ENCODE measurements at regions not wholly inside any gene's neighbourhood (a gene's known extent, or its start where the extent isn't known, plus 50 kb on each side); places are given as distances from the start of the nearest gene placed in this dataset.

GRCh38 chr16:50480206-50480605 lies 68.0 kb upstream of the NKD1 start:
- TF ChIP-seq POLR2A (IDR thresholded peaks at IDR 0.05) (no peak), POLR2AphosphoS5 (IDR thresholded peaks at IDR 0.05) (no peak)

All from upper lobe of left lung (tissue), 4 donors.